SH-SY5Y (cell line): ENCODE measurements at regions not wholly inside any gene's neighbourhood (a gene's known extent, or its start where the extent isn't known, plus 50 kb on each side); places are given as distances from the start of the nearest gene placed in this dataset.

Experiments used
- GATA2 ChIP-seq: IDR thresholded peaks from 2 replicates; pipeline ENCODE4 v1.6.1; 2011; ENCODE audit warnings: mild to moderate bottlenecking, low read depth, low read length
- GATA3 ChIP-seq: IDR thresholded peaks from 2 replicates; pipeline ENCODE4 v1.6.1; 2011; ENCODE audit warnings: low read depth, mild to moderate bottlenecking, low read length, moderate library complexity

GRCh38 chr10:44205067-44205466, 179.8 kb downstream of the CXCL12 start:
- TF ChIP-seq GATA3 (no peak), GATA2 (no peak)

GRCh38 chr10:44203535-44203934, 181.4 kb downstream of the CXCL12 start:
- TF ChIP-seq GATA3 (no peak), GATA2 (no peak)

- no peak for TF ChIP-seq GATA2
- no peak for TF ChIP-seq GATA3
Observed at GRCh38 chr10:44202952-44203351, 181.9 kb downstream of the CXCL12 start.

DNA sequence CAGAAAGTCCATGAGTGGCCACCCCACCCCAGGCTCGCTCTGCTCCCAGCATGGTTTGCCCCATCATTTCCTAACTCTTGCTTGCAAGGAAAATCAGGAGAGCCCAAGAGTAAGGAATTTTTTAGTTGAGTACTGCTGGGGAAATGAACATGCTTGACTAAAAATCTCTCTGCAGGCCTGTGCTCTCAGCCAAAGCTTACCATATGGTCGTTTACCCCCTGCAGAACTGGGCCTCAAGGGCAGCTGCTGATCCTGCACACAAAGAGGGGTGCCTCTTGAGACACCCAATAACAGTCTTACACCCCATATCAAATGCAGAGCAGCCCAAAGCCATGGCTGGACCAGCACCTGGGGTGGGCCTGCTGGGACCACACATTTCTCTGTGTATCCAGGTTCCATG, 183.2 kb downstream of the CXCL12 start:
- TF ChIP-seq GATA2 (no peak), GATA3 (no peak)

- TF ChIP-seq GATA2 (no peak), GATA3 (no peak)
Observed at GRCh38 chr10:44201011-44201410, 183.9 kb downstream of the CXCL12 start.

DNA sequence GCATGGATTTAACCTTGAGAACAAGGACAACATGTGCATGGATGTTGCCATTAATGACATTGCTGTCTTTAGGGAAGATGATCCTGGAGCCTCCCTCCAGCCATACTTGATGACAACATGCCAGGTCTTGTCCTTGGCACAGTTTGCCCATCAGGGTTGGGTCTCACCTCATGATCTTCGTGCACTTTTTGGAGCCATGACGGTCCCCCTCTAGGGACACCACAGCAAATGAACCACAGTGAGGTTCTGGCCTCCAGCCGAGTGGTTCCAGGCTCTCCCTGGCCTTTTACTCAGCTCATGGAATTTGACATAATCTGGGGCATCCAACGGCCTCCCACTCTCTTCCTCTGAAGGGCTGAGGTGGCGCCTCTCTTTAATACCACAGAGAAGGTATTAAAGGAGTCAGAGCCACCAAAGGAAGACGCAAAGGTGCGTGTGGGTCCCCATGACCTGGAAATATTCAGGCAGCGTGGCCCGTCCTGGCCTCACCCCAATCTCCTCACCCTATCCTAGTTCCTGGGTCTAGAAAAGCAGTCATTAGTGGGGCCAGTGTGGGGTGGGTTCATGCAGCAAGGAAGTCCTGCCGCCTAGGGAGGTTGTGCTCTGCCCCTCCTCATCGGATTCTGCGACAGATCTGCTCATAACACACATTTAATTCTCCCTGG, 184.8 kb downstream of the CXCL12 start:
- TF ChIP-seq GATA2: no peak

DNA sequence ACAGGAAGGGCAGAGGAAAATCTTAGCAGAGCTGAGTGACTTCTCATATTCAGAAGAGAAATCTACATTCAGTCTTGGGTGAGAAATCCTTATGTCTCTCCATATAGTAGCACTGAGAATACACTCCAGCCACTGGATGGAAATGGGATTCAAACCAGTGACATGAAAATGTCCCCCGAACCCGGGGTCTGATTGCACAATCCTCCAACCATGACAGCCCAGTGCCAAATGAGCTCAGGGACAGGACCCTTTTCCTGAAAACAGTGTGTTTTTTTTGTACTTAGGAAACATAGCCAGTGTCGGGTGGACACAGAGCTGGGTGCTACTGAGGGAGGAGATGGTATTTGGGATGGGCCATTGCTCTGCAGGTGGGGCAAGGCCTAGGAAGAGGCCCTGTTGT, 185.6 kb downstream of the CXCL12 start:
- no peak for TF ChIP-seq GATA3
- no peak for TF ChIP-seq GATA2

DNA sequence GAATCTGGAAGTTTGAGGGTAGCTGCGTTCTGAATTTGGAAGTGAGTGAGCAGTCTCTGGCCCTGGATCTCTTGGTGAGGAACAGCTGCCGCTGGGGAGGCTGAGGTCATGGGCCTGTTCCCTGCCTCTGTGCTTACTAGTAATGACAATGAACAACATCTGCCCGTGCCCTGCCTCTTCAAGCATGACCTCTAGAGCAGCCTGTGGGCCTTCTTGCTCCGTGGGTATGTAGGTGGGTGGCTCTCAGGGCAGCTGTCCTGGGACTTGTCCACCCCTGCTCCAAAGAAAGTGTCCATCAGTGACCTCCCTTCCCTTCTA, 186.2 kb downstream of the CXCL12 start:
- TF ChIP-seq GATA2: no peak
- no peak for TF ChIP-seq GATA3

GRCh38 chr10:44198096-44198779, 186.7 kb downstream of the CXCL12 start:
- TF ChIP-seq GATA3 (no peak), GATA2 (no peak)

GRCh38 chr10:44197646-44198045, 187.3 kb downstream of the CXCL12 start:
- TF ChIP-seq GATA3: no peak
- no peak for TF ChIP-seq GATA2

GRCh38 chr10:44196336-44196735, 188.6 kb downstream of the CXCL12 start:
- TF ChIP-seq GATA3: no peak
- no peak for TF ChIP-seq GATA2

GRCh38 chr10:44196008-44196320, 188.9 kb downstream of the CXCL12 start:
- TF ChIP-seq GATA3: no peak
- TF ChIP-seq GATA2: no peak

GRCh38 chr10:44195112-44196007, 189.5 kb downstream of the CXCL12 start:
- no peak for TF ChIP-seq GATA2
- TF ChIP-seq GATA3: no peak

DNA sequence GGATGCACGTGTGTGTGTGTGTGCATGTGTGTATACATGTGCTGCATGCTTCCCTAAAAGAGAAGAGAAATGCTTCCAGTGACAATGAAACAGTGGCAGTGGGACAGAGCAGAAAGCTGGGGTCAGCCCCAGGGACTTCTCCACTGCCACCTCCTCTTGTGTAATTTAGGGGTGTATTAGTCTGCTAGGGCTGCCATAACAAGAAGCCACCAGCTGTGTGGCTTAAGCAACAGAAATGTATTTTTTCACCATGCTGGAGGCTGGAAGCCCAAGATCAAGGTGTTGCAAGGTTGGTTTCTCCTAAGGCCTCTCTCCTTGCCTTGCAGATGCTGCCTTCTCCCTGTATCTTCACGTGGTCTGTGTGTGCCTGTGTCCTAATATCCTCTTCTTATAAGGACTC, 190.5 kb downstream of the CXCL12 start:
- no peak for TF ChIP-seq GATA3
- TF ChIP-seq GATA2: no peak

DNA sequence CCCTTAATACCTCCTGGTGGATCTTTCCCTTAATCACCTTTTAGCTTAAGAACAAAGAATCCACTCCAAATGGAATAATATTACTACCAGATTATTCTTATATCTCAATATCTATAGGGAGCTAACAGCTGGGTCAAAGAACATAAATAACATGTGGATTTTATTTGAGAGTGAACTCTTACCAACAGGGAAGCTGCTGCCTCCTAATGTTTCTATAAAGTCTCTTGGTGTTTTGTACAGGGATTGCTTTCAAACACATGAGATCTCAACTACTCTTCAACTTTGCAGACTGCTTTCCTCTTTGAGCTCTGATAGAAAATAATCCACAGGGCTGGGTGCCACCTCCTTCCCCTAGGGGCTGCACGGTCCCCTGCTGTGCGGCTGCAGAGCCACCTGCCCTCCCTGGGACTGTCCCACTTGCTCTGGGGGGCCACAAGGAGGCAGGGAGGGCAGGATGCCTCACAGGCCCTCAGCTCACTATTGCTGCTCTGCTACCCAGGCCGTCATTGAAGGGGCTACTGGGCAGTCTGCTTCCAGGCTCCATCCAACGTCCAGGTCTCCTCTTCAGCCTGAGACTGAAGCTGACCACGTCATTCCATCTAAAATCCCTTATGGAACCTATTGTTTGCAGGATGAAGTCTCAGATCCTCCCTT, 191.2 kb downstream of the CXCL12 start:
- TF ChIP-seq GATA3: no peak
- no peak for TF ChIP-seq GATA2
